Activated CD8-positive, alpha-beta T cell treated with anti-CD3 and anti-CD28 coated beads for 36 hours (primary cell): ENCODE measurements at regions not wholly inside any gene's neighbourhood (a gene's known extent, or its start where the extent isn't known, plus 50 kb on each side); places are given as distances from the start of the nearest gene placed in this dataset.

Experiments used
- ATAC-seq: fragments of 200-7000 bp; cut with Tn5 transposase; one replicate; pipeline ENCODE4 v1.10.0; 2021; ENCODE audit warnings: mild to moderate bottlenecking, moderate library complexity
- CTCF ChIA-PET: fragments of 350-600 bp; sonication (Branson Sonifier 250); formaldehyde crosslinking; loops from one replicate; lab custom pipeline; 2021; ENCODE audit warnings: antibody characterized with exemption; lab: Charles Lee
- POLR2A ChIA-PET: fragments of 350-600 bp; sonication (Branson Sonifier 250); formaldehyde crosslinking; loops from one replicate; lab custom pipeline; 2021; ENCODE audit warnings: antibody characterized with exemption; lab: Charles Lee
- DNase-seq: peaks from one replicate; pipeline ENCODE4 v3.0.0-alpha.2; 2020
- H3K27ac Mint-ChIP-seq: one replicate; pipeline ENCODE4 v1.8.0; 2021; ENCODE audit warnings: mild to moderate bottlenecking, mixed read lengths
- H3K27me3 Mint-ChIP-seq: one replicate; pipeline ENCODE4 v1.8.0; 2021; ENCODE audit warnings: mixed read lengths
- H3K36me3 Mint-ChIP-seq: one replicate; pipeline ENCODE4 v1.8.0; 2021; ENCODE audit warnings: low read depth, mixed read lengths
- H3K4me1 Mint-ChIP-seq: one replicate; pipeline ENCODE4 v1.8.0; 2021; ENCODE audit warnings: low read depth, mixed read lengths
- H3K4me3 Mint-ChIP-seq: one replicate; pipeline ENCODE4 v1.8.0; 2021; ENCODE audit warnings: mild to moderate bottlenecking, moderate library complexity, mixed read lengths
- H3K9me3 Mint-ChIP-seq: one replicate; pipeline ENCODE4 v1.8.0; 2021; ENCODE audit warnings: mixed read lengths
- intact Hi-C: fragments of 100-400 bp; cut with micrococcal nuclease; formaldehyde crosslinking; loops from one replicate; pipeline ENCODE4 v1.10.0; 2022
- TF ChIP-seq, protein P1 (sequence below): fragments of 200-600 bp; IDR thresholded peaks from one replicate; pipeline ENCODE4 v1.8.0; 2022; ENCODE audit warnings: antibody characterized with exemption, mild to moderate bottlenecking

- TF ChIP-seq, protein P1, sequence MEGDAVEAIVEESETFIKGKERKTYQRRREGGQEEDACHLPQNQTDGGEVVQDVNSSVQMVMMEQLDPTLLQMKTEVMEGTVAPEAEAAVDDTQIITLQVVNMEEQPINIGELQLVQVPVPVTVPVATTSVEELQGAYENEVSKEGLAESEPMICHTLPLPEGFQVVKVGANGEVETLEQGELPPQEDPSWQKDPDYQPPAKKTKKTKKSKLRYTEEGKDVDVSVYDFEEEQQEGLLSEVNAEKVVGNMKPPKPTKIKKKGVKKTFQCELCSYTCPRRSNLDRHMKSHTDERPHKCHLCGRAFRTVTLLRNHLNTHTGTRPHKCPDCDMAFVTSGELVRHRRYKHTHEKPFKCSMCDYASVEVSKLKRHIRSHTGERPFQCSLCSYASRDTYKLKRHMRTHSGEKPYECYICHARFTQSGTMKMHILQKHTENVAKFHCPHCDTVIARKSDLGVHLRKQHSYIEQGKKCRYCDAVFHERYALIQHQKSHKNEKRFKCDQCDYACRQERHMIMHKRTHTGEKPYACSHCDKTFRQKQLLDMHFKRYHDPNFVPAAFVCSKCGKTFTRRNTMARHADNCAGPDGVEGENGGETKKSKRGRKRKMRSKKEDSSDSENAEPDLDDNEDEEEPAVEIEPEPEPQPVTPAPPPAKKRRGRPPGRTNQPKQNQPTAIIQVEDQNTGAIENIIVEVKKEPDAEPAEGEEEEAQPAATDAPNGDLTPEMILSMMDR = no peak
- no peaks in the 10 kb centered on the region for H3K9me3 Mint-ChIP-seq
- no peak overlapping the region for H3K4me3 Mint-ChIP-seq
- DNase-seq (no peak), ATAC-seq (no peak)
- intact Hi-C loops = no loop called here
- H3K4me1 Mint-ChIP-seq = no peaks in the 10 kb centered on the region
- H3K36me3 Mint-ChIP-seq = no peaks in the 10 kb centered on the region
- CTCF ChIA-PET = no interaction called here
- H3K27me3 Mint-ChIP-seq = no peaks in the 10 kb centered on the region
- POLR2A ChIA-PET = no interaction called here
- no peak overlapping the region for H3K27ac Mint-ChIP-seq
These were observed 431.0 kb upstream of the MEIS1 start for GRCh38 chr2:66003931-66004330.

DNA sequence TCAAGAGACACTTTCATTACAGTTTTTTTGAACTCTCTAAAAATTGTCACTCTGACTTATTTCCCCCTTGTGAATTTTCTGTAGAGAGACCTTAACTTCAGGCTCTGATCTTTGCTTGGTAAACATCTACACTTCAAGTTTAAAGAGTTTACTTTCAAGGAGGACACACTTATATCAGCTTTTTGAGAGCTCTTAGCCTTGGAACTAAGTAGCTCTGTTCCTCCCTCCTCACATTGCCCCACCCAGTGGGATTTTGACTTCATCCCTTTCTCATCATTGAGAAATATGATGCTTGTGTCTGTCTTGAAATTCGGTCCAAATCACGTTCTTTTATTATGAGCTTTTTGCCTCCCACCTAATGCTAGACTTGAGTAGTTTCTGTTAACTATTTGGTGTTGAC, 433.4 kb upstream of the MEIS1 start:
- ATAC-seq (no peak), DNase-seq (no peak)
- TF ChIP-seq, protein P1 = no peak
- no peak overlapping the region for H3K27ac Mint-ChIP-seq
- no peaks in the 10 kb centered on the region for H3K4me1 Mint-ChIP-seq
- no peaks in the 10 kb centered on the region for H3K9me3 Mint-ChIP-seq
- no peak overlapping the region for H3K4me3 Mint-ChIP-seq
- ChIA-PET CTCF (no interaction called here), POLR2A (no interaction called here)
- no peaks in the 10 kb centered on the region for H3K27me3 Mint-ChIP-seq
- intact Hi-C loops = no loop called here
- H3K36me3 Mint-ChIP-seq = no peaks in the 10 kb centered on the region

- Mint-ChIP-seq H3K9me3 (no peaks in the 10 kb centered on the region), H3K4me3 (no peak overlapping the region), H3K36me3 (no peaks in the 10 kb centered on the region), H3K4me1 (no peaks in the 10 kb centered on the region), H3K27ac (no peak overlapping the region), H3K27me3 (no peaks in the 10 kb centered on the region)
- ATAC-seq = no peak
- intact Hi-C loops = no loop called here
- ChIA-PET POLR2A (no interaction called here), CTCF (no interaction called here)
- TF ChIP-seq, protein P1 = no peak
- no peak for DNase-seq
These were observed 434.0 kb upstream of the MEIS1 start for GRCh38 chr2:66000901-66001300.

DNA sequence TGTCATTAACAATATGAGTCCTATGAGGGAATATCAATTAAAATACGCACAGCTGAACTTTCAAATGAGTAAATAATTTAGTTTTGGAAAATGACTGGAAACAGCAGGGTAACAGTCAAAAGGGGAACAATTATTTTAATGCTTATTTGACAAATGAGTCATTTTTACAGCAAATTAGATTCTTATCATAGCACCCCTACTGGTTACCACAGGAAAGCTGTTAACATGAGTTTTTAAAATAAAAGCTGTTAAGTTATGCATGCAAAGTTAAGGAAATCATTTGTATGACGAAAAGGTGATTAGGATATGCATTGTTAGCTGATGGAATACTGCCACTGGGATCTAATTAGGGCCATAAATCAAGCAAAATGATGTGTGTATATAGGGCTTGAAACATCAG, 435.1 kb upstream of the MEIS1 start:
- no peak for ATAC-seq
- intact Hi-C loops = no loop called here
- Mint-ChIP-seq H3K4me3 (no peak overlapping the region), H3K36me3 (no peaks in the 10 kb centered on the region), H3K27ac (no peak overlapping the region), H3K4me1 (no peaks in the 10 kb centered on the region), H3K9me3 (no peaks in the 10 kb centered on the region), H3K27me3 (no peaks in the 10 kb centered on the region)
- ChIA-PET POLR2A (no interaction called here), CTCF (no interaction called here)
- no peak for DNase-seq
- TF ChIP-seq, protein P1 = no peak

GRCh38 chr2:65999103-65999502, 435.8 kb upstream of the MEIS1 start:
- no peaks in the 10 kb centered on the region for H3K27me3 Mint-ChIP-seq
- no peak overlapping the region for H3K4me3 Mint-ChIP-seq
- ATAC-seq (no peak), DNase-seq (no peak)
- H3K9me3 Mint-ChIP-seq = no peaks in the 10 kb centered on the region
- H3K4me1 Mint-ChIP-seq = no peaks in the 10 kb centered on the region
- CTCF ChIA-PET = no interaction called here
- H3K27ac Mint-ChIP-seq = no peak overlapping the region
- no peaks in the 10 kb centered on the region for H3K36me3 Mint-ChIP-seq
- TF ChIP-seq, protein P1 = no peak
- intact Hi-C loops = no loop called here
- POLR2A ChIA-PET = no interaction called here
